B cell (primary cell): ENCODE measurements at regions not wholly inside any gene's neighbourhood (a gene's known extent, or its start where the extent isn't known, plus 50 kb on each side); places are given as distances from the start of the nearest gene placed in this dataset.

Source experiments
- EZH2 ChIP-seq: IDR thresholded peaks from 2 replicates; pipeline ENCODE4 v1.6.1; 2012; ENCODE audit warnings: borderline replicate concordance, low read depth, mild to moderate bottlenecking, moderate library complexity, low read length; ENCODE audit not compliant: insufficient read depth, poor library complexity, severe bottlenecking
- TF ChIP-seq, protein P1 (sequence below): fragments of 200-600 bp; IDR thresholded peaks from one replicate; pipeline ENCODE4 v1.8.0; 2022; ENCODE audit warnings: antibody characterized with exemption, mild to moderate bottlenecking

DNA sequence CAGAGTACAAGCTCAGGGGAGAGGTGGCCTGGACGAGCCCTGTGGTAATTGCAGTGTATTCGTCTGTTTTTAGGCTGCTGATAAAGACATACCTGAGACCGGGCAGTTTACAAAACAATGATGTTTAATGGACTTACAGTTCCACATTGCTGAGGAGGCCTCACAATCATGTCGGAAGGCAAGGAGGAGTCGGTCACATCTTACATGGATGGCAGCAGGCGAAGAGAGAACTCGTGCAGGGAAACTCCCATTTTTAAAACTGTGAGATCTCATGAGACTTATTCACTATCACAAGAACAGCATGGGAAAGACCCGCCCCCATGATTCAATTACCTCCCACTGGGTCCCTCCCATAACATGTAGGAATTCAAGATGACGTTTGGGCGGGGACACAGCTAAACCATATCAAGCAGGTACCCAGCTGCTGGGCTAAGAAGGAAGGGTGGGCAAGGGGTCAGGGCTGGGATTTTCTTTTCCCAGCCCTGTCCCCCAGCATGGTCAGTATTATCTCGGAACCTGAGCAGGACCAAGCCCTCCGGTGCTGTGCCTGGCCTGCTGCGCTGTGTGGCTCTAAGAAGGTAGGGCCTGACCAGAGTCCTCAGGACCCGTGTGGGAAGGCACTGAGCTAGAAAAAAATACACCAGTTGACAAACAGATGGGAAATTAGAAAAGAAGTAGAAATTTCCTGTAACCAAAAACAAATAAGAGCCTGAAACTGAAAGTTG, 78.6 kb upstream of the SH3BP4 start:
- TF ChIP-seq, protein P1, sequence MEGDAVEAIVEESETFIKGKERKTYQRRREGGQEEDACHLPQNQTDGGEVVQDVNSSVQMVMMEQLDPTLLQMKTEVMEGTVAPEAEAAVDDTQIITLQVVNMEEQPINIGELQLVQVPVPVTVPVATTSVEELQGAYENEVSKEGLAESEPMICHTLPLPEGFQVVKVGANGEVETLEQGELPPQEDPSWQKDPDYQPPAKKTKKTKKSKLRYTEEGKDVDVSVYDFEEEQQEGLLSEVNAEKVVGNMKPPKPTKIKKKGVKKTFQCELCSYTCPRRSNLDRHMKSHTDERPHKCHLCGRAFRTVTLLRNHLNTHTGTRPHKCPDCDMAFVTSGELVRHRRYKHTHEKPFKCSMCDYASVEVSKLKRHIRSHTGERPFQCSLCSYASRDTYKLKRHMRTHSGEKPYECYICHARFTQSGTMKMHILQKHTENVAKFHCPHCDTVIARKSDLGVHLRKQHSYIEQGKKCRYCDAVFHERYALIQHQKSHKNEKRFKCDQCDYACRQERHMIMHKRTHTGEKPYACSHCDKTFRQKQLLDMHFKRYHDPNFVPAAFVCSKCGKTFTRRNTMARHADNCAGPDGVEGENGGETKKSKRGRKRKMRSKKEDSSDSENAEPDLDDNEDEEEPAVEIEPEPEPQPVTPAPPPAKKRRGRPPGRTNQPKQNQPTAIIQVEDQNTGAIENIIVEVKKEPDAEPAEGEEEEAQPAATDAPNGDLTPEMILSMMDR, result no peak
- TF ChIP-seq EZH2, result no peak
